K562 (cell line): ENCODE measurements at regions not wholly inside any gene's neighbourhood (a gene's known extent, or its start where the extent isn't known, plus 50 kb on each side); places are given as distances from the start of the nearest gene placed in this dataset.

Experiments
- HNRNPK ChIP-seq: fragments of 200-400 bp; formaldehyde crosslinking; IDR thresholded peaks from one replicate; pipeline ENCODE4 v1.6.1; 2018; ENCODE audit warnings: mild to moderate bottlenecking, low read depth, low read length; ENCODE audit not compliant: poor library complexity, severe bottlenecking
- ILK ChIP-seq: fragments of 450-650 bp; IDR thresholded peaks from 2 replicates; pipeline ENCODE4 v1.6.1; 2016; ENCODE audit warnings: missing genetic modification characterization, low read depth, mild to moderate bottlenecking, missing compliant biosample characterization, moderate library complexity, borderline replicate concordance
- PREB ChIP-seq: sonication (generic); formaldehyde crosslinking; IDR thresholded peaks from 2 replicates; pipeline ENCODE4 v1.8.1; 2023; ENCODE audit warnings: mild to moderate bottlenecking, missing genetic modification reagents
- SETDB1 ChIP-seq: IDR thresholded peaks from one replicate; pipeline ENCODE4 v1.6.1; 2012; ENCODE audit warnings: low read length, control low read depth, inconsistent platforms
- SMARCA4 ChIP-seq: fragments of 450-650 bp; IDR thresholded peaks from 2 replicates; pipeline ENCODE4 v1.6.1; 2016
- SP1 ChIP-seq: sonication (generic); formaldehyde crosslinking; IDR thresholded peaks from 2 replicates; pipeline ENCODE4 v1.8.1; 2022; ENCODE audit warnings: mild to moderate bottlenecking, missing genetic modification reagents
- TF ChIP-seq, protein P1 (sequence below): fragments of 450-650 bp; IDR thresholded peaks from 2 replicates; pipeline ENCODE4 v1.6.1; 2016; ENCODE audit warnings: mild to moderate bottlenecking, moderate library complexity
- TF ChIP-seq, protein P2 (sequence below): IDR thresholded peaks from 2 replicates; pipeline ENCODE4 v1.6.1; 2011; ENCODE audit not compliant: insufficient read length; ENCODE audit errors: extremely low read depth
- TF ChIP-seq, protein P3 (sequence below): fragments of 450-650 bp; formaldehyde crosslinking; IDR thresholded peaks from 2 replicates; pipeline ENCODE4 v1.4.0; 2020; ENCODE audit warnings: mild to moderate bottlenecking

DNA sequence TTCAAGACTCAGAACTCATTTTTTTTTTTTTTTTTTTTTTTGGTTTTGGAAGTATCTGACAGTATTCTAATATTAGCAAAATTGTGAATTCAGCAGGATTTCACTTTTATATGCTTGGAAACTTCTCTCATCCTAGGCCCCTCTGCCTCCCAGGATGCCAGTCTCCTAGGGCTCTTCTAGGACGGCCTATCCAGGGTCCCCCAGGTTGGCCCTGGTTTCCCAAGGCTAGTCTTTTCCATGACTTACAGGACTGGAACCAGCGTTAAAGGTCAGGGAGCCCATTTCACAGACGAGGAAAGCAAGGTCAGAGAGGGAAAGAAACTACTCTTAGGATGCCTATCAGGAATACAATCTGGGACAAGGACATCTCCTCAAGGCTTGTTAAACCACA, 412.5 kb downstream of the PTPRU start (continued):
- TF ChIP-seq, protein P1, sequence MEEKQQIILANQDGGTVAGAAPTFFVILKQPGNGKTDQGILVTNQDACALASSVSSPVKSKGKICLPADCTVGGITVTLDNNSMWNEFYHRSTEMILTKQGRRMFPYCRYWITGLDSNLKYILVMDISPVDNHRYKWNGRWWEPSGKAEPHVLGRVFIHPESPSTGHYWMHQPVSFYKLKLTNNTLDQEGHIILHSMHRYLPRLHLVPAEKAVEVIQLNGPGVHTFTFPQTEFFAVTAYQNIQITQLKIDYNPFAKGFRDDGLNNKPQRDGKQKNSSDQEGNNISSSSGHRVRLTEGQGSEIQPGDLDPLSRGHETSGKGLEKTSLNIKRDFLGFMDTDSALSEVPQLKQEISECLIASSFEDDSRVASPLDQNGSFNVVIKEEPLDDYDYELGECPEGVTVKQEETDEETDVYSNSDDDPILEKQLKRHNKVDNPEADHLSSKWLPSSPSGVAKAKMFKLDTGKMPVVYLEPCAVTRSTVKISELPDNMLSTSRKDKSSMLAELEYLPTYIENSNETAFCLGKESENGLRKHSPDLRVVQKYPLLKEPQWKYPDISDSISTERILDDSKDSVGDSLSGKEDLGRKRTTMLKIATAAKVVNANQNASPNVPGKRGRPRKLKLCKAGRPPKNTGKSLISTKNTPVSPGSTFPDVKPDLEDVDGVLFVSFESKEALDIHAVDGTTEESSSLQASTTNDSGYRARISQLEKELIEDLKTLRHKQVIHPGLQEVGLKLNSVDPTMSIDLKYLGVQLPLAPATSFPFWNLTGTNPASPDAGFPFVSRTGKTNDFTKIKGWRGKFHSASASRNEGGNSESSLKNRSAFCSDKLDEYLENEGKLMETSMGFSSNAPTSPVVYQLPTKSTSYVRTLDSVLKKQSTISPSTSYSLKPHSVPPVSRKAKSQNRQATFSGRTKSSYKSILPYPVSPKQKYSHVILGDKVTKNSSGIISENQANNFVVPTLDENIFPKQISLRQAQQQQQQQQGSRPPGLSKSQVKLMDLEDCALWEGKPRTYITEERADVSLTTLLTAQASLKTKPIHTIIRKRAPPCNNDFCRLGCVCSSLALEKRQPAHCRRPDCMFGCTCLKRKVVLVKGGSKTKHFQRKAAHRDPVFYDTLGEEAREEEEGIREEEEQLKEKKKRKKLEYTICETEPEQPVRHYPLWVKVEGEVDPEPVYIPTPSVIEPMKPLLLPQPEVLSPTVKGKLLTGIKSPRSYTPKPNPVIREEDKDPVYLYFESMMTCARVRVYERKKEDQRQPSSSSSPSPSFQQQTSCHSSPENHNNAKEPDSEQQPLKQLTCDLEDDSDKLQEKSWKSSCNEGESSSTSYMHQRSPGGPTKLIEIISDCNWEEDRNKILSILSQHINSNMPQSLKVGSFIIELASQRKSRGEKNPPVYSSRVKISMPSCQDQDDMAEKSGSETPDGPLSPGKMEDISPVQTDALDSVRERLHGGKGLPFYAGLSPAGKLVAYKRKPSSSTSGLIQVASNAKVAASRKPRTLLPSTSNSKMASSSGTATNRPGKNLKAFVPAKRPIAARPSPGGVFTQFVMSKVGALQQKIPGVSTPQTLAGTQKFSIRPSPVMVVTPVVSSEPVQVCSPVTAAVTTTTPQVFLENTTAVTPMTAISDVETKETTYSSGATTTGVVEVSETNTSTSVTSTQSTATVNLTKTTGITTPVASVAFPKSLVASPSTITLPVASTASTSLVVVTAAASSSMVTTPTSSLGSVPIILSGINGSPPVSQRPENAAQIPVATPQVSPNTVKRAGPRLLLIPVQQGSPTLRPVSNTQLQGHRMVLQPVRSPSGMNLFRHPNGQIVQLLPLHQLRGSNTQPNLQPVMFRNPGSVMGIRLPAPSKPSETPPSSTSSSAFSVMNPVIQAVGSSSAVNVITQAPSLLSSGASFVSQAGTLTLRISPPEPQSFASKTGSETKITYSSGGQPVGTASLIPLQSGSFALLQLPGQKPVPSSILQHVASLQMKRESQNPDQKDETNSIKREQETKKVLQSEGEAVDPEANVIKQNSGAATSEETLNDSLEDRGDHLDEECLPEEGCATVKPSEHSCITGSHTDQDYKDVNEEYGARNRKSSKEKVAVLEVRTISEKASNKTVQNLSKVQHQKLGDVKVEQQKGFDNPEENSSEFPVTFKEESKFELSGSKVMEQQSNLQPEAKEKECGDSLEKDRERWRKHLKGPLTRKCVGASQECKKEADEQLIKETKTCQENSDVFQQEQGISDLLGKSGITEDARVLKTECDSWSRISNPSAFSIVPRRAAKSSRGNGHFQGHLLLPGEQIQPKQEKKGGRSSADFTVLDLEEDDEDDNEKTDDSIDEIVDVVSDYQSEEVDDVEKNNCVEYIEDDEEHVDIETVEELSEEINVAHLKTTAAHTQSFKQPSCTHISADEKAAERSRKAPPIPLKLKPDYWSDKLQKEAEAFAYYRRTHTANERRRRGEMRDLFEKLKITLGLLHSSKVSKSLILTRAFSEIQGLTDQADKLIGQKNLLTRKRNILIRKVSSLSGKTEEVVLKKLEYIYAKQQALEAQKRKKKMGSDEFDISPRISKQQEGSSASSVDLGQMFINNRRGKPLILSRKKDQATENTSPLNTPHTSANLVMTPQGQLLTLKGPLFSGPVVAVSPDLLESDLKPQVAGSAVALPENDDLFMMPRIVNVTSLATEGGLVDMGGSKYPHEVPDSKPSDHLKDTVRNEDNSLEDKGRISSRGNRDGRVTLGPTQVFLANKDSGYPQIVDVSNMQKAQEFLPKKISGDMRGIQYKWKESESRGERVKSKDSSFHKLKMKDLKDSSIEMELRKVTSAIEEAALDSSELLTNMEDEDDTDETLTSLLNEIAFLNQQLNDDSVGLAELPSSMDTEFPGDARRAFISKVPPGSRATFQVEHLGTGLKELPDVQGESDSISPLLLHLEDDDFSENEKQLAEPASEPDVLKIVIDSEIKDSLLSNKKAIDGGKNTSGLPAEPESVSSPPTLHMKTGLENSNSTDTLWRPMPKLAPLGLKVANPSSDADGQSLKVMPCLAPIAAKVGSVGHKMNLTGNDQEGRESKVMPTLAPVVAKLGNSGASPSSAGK = no peak
- no peak for TF ChIP-seq ILK (tag)
- TF ChIP-seq PREB (CRISPR knock-in tag) = no peak
- TF ChIP-seq SMARCA4 = no peak
- no peak for TF ChIP-seq SP1
- TF ChIP-seq, protein P2, sequence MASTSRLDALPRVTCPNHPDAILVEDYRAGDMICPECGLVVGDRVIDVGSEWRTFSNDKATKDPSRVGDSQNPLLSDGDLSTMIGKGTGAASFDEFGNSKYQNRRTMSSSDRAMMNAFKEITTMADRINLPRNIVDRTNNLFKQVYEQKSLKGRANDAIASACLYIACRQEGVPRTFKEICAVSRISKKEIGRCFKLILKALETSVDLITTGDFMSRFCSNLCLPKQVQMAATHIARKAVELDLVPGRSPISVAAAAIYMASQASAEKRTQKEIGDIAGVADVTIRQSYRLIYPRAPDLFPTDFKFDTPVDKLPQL = no peak
- TF ChIP-seq, protein P3, sequence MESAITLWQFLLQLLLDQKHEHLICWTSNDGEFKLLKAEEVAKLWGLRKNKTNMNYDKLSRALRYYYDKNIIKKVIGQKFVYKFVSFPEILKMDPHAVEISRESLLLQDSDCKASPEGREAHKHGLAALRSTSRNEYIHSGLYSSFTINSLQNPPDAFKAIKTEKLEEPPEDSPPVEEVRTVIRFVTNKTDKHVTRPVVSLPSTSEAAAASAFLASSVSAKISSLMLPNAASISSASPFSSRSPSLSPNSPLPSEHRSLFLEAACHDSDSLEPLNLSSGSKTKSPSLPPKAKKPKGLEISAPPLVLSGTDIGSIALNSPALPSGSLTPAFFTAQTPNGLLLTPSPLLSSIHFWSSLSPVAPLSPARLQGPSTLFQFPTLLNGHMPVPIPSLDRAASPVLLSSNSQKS = no peak
- TF ChIP-seq HNRNPK = no peak
- TF ChIP-seq SETDB1 = no peak
